Mesothelial cell of epicardium (in vitro differentiated cells): ENCODE measurements at regions not wholly inside any gene's neighbourhood (a gene's known extent, or its start where the extent isn't known, plus 50 kb on each side); places are given as distances from the start of the nearest gene placed in this dataset.

Experiments
- DNase-seq, 2 experiments: peaks; one replicate each; pipeline ENCODE4 v3.0.0; 2021; ENCODE audit warnings: low spot score in 2 of 2; ENCODE audit not compliant: unreplicated experiment in 2 of 2
- H3K27ac Mint-ChIP-seq: 2 replicates; pipeline ENCODE4 v1.8.0; 2021; ENCODE audit warnings: mixed read lengths
- H3K27me3 Mint-ChIP-seq: 2 replicates; pipeline ENCODE4 v1.8.0; 2021; ENCODE audit warnings: low read depth, mixed read lengths
- H3K36me3 Mint-ChIP-seq: 2 replicates; pipeline ENCODE4 v1.8.0; 2021; ENCODE audit warnings: mixed read lengths
- H3K4me1 Mint-ChIP-seq: 2 replicates; pipeline ENCODE4 v1.8.0; 2021; ENCODE audit warnings: mixed read lengths
- H3K4me3 Mint-ChIP-seq: 2 replicates; pipeline ENCODE4 v1.8.0; 2021; ENCODE audit warnings: mild to moderate bottlenecking, moderate library complexity, mixed read lengths
- H3K9me3 Mint-ChIP-seq: 2 replicates; pipeline ENCODE4 v1.8.0; 2021; ENCODE audit warnings: mixed read lengths
- CTCF ChIP-seq: fragments of 200-600 bp; sonication (generic); IDR thresholded peaks from one replicate; pipeline ENCODE4 v1.5.0; 2021; ENCODE audit warnings: antibody characterized with exemption; ENCODE audit not compliant: unreplicated experiment

DNA sequence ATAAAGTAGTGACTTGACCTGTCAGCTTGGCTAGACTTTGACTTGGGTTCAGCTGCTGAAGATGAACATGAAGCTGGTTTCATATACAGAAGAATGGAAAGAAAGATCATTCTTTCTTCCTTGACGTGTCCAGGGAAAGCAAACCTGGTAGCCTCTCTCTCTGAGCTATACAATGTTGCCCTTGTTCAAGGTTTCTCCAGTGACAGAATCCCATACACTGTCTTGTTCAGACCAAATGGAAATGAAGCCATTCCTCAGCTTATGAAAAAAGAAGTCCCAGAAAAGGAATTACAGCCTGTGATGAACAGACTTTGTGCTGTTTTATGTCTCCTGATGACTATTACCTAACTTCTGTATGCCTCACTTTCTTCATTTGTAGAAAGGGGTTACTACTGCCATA, 349.8 kb upstream of the KLF4 start:
- Mint-ChIP-seq H3K36me3 (no peaks in the 10 kb centered on the region), H3K9me3 (no peaks in the 10 kb centered on the region), H3K4me3 (no peak overlapping the region), H3K4me1 (no peaks in the 10 kb centered on the region), H3K27ac (no peak overlapping the region), H3K27me3 (peaks cover 19% of the 10 kb centered on the region)
- no peak for TF ChIP-seq CTCF
- DNase-seq = no peak

- H3K27me3 Mint-ChIP-seq = peaks cover 19% of the 10 kb centered on the region
- no peaks in the 10 kb centered on the region for H3K9me3 Mint-ChIP-seq
- no peak for DNase-seq
- H3K36me3 Mint-ChIP-seq = no peaks in the 10 kb centered on the region
- no peaks in the 10 kb centered on the region for H3K4me1 Mint-ChIP-seq
- no peak overlapping the region for H3K4me3 Mint-ChIP-seq
- H3K27ac Mint-ChIP-seq = no peak overlapping the region
- TF ChIP-seq CTCF = no peak
Measured at GRCh38 chr9:107838766-107839165, 349.2 kb upstream of the KLF4 start.

DNA sequence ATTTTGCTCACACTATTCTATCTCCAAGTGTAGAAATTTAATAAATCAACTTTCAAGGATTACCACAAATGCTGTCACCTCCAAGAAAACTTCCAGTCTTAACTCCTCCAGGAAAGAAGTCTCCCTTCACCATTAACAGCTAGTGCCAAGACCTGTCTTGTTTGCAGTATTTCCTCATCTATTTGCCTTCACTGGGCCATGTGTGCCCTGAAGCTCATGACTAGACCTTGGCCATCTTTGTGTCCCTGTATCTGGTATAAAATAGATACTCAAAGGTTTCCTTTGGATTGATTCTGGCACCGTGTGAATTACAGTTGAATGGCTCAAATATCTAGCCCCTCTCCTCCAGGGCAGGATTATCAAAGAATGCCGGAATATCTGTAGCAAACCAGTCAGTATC, 346.7 kb upstream of the KLF4 start:
- Mint-ChIP-seq H3K27ac (no peak overlapping the region), H3K36me3 (no peaks in the 10 kb centered on the region)

DNA sequence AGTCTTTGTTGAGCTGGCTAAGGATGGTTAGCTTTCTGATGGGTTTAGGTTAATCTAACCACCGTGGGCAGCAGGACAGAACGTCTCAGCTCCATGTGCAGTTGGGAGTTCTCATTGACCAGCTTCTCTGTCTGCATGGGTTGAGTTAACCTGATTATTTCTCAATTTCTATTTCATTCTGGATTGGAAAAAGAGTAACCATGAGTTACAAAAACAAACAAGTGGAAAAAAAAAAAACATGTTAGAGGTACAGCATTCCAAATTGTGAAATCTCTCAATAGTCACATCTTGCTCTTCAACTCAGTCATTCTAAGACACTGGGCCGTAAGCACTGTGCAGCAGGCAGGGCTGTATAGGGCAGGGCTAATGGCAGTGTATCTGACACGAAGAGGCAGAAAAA, 343.7 kb upstream of the KLF4 start:
- H3K36me3 Mint-ChIP-seq = no peaks in the 10 kb centered on the region
- H3K4me1 Mint-ChIP-seq = peaks cover 7% of the 10 kb centered on the region
- H3K27ac Mint-ChIP-seq = no peak overlapping the region
- TF ChIP-seq CTCF = no peak
- H3K4me3 Mint-ChIP-seq = no peak overlapping the region
- DNase-seq = no peak
- H3K27me3 Mint-ChIP-seq = peaks cover 18% of the 10 kb centered on the region
- peaks cover 22% of the 10 kb centered on the region for H3K9me3 Mint-ChIP-seq

More for the DNA sequence above, 346.7 kb upstream of the KLF4 start:
- DNase-seq = no peak
- peaks cover 7% of the 10 kb centered on the region for H3K4me1 Mint-ChIP-seq
- no peaks in the 10 kb centered on the region for H3K9me3 Mint-ChIP-seq
- no peak for TF ChIP-seq CTCF
- H3K27me3 Mint-ChIP-seq = peaks cover 21% of the 10 kb centered on the region
- H3K4me3 Mint-ChIP-seq = no peak overlapping the region

GRCh38 chr9:107832871-107833270, 343.3 kb upstream of the KLF4 start:
- no peak overlapping the region for H3K4me3 Mint-ChIP-seq
- H3K4me1 Mint-ChIP-seq = peaks cover 7% of the 10 kb centered on the region
- no peak overlapping the region for H3K27ac Mint-ChIP-seq
- no peak for DNase-seq
- no peaks in the 10 kb centered on the region for H3K36me3 Mint-ChIP-seq
- H3K9me3 Mint-ChIP-seq = peaks cover 22% of the 10 kb centered on the region
- peaks cover 18% of the 10 kb centered on the region for H3K27me3 Mint-ChIP-seq
- no peak for TF ChIP-seq CTCF

- no peak overlapping the region for H3K4me3 Mint-ChIP-seq
- peaks cover 22% of the 10 kb centered on the region for H3K9me3 Mint-ChIP-seq
- H3K27ac Mint-ChIP-seq = no peak overlapping the region
- H3K36me3 Mint-ChIP-seq = no peaks in the 10 kb centered on the region
- no peak for DNase-seq
- peaks cover 8% of the 10 kb centered on the region for H3K27me3 Mint-ChIP-seq
- no peak for TF ChIP-seq CTCF
- peaks cover 7% of the 10 kb centered on the region for H3K4me1 Mint-ChIP-seq
Measured at GRCh38 chr9:107830479-107830878, 340.9 kb upstream of the KLF4 start.
